GM18519 (cell line): ENCODE measurements at regions not wholly inside any gene's neighbourhood (a gene's known extent, or its start where the extent isn't known, plus 50 kb on each side); places are given as distances from the start of the nearest gene placed in this dataset.

Experiments used
- ATAC-seq: cut with Tn5 transposase; IDR thresholded peaks from one replicate; pipeline ENCODE4 v1.9.1; 2021; ENCODE audit warnings: mild to moderate bottlenecking, moderate library complexity; ENCODE audit not compliant: unreplicated experiment, low FRiP score

DNA sequence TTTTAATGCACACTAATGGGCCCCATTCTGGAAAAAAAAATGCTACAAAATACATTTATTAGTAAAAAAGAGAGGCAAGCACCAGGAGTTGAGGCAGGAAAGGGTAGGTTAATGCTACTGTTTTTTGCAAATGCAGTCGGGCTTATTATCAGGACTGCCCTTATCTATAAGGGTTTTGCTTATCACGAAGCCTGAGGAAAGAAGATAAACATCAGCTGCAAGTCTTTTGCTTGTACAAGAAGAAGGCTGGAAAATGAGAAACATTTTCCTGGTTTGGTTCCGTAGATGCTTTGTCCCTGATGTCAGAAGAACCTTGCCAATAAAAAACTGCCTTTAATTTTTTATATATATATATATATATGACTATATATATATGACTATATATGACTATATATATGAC is 189.3 kb upstream of the VGLL2 start:
- no peak for ATAC-seq

DNA sequence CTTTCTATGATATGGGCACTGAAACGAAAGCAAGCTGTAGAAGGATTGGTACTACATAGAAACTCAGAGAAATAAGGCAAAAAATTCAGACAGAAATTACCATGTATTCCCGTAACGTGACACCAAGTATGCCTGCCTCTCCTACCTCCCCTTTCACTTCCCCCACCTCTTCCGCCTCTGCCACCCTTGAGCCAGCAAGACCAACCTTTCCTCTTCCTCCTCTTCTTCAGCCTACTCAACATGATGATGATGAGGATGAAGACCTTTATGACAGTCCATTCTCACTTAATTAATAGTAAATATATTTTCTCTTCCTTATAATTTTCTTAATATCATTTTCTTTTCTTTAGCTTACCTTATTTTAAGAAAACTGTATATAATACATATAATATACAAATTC is 188.1 kb upstream of the VGLL2 start:
- ATAC-seq = no peak

DNA sequence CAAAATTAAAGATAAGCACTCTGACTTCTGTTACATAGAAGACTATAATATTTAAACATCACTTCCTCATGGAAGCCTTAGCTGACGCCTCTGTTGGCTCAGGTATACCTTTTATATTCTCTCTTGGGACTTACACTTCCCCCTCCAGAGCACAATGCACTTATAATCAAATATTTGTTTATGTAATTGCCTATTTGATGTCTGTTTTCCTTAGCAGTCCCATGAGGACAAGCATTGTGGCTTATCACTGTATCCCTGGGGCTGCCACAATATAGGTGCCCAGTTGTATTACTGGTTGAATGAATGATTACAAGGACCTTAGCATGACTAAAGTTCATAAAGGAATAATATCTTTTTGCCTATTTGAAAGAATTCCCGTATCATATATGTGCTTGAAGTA is 186.7 kb upstream of the VGLL2 start:
- no peak for ATAC-seq

DNA sequence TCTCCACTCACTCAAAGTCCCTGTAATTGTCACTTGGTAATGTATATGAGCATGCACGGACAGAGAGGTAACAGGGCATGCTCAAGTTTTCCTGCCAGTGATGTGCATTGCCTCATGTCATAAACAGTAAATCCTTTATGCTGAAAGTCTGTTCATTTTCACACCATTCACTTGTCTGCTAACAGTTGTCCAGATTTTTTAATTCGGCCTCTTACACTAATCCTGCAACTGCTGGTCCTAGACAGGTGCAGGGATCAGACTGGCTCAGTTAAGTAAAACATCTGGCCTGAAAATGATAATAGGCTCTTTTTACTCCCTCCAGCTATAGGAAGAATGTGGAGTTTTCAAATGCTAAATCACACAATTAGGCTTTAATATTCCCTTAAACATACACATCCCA is 185.4 kb upstream of the VGLL2 start:
- no peak for ATAC-seq

GRCh38 chr6:117089604-117090003 is 175.8 kb upstream of the VGLL2 start:
- no peak for ATAC-seq

- no peak for ATAC-seq
Measured at GRCh38 chr6:117110146-117110545, 155.2 kb upstream of the VGLL2 start.

GRCh38 chr6:117110737-117111136 is 154.6 kb upstream of the VGLL2 start:
- no peak for ATAC-seq

- no peak for ATAC-seq
Measured at GRCh38 chr6:117117652-117118051, 147.7 kb upstream of the VGLL2 start.

DNA sequence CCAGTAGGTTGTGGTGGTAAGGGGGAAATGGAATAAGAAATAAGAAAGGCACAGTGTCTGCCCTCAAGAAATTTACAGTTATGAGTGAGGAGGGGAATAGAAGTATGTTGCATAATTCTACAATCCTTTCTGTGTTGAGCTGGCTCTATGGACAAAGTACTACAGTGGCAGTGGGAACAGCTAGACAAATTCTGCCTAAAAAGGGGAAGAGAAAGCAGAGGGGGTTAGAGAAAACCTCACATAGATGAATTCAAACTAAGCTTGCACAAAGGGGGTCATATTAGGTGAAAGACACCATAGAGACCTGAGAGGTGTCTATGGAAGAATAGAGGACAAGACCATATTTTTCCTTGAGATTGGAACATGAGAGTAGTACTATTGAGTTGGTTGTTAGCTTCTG is 146.9 kb upstream of the VGLL2 start:
- no peak for ATAC-seq

GRCh38 chr6:117126213-117126612 is 139.1 kb upstream of the VGLL2 start:
- no peak for ATAC-seq

DNA sequence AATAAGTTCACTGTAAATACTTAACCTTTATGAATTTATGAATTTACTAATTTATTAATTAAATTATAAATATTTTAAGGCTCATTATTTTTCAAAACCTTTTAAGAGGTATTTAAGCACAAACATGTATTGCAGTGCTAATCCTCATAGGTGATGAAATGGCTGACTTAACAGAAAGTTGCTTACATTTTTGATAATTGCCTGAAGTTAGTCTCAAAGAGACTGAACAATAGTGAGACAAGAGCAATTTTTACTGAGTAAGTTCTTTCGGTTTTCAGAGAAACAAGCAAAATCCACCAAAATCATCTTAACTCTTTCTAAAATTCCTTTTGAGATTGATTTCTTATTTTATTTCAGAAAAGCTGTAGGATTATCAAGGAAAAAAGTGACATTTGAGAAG is 137.3 kb upstream of the VGLL2 start:
- no peak for ATAC-seq

GRCh38 chr6:117130125-117130524 is 135.2 kb upstream of the VGLL2 start:
- no peak for ATAC-seq

DNA sequence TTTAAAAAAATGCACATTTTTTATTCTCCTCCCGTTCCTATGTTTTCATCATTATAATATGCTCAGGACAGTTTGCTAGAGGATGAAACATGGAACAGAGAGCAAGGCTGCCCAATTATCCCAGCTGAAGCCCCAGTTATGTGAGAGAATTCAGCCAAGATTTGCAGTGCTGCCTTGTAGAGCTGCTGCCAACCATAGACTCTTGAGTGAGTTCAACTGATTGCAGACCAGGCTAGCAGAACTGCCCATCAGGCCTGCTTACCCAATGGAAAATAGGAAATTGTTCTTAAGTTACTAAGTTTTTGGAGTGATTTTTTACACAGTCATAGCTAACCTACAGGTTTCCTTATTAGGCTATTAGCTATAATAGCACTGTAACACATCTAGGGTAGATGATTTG is 128.7 kb upstream of the VGLL2 start:
- no peak for ATAC-seq

DNA sequence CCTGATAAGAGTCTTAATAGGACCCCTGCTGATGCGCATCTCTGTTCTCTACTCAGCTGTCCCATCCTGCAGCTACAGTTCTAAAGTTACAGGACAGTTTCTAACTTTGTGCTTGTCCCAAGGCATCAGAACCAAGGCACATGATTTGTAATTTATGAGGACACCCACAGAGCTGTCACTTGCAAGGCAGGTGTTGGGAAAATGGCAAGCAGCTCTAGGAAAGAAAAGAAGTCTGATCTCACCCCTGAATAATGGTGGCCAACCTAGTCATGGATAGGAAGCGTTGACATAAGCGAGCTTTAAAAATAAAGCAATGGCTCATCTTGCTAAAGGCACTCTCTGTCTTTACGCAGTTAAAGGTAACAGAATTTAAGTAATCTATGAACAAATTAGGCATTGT is 127.6 kb upstream of the VGLL2 start:
- ATAC-seq = no peak

- no peak for ATAC-seq
Measured at GRCh38 chr6:117138425-117138824, 126.9 kb upstream of the VGLL2 start.

GRCh38 chr6:117138920-117139319 is 126.4 kb upstream of the VGLL2 start:
- no peak for ATAC-seq

GRCh38 chr6:117142142-117142541 is 123.2 kb upstream of the VGLL2 start:
- no peak for ATAC-seq

DNA sequence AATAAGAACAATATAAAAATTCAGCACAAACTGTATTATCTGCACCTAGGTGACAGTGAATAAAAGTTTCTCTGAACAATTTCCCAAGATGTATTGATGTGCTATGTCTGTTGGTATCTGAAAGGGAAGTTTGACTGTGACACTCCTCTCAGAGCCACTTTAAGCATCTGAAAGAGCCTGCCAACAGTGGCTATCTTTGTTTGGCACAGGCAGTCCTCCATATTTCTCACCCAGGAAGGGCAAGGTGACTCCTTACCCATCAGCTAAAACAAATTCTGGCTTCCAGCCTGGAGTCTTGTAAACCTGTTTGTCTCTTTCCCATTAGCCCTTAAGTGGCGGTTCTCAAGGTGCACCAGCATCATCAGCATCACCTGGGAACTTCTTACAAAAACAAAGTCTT is 122.4 kb upstream of the VGLL2 start:
- no peak for ATAC-seq

GRCh38 chr6:117143647-117144046 is 121.7 kb upstream of the VGLL2 start:
- no peak for ATAC-seq

DNA sequence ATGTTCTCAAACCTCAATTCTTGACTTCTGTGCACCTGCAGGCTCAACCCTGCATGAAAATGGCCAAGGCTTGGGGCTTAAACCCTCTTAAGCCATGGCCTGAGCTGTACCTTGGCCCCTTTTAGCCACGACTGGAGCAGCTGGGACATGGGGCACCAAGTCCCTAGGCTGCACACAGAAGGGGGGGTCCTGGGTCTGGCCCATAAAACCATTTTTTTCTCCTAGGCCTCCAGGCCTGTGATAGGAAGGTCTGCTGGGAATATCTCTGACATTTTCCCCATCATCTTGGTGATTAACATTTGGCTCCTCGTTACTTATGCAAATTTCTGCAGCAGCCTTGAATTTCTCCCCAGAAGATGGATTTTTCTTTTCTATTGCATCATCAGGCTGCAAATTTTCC is 119.4 kb upstream of the VGLL2 start:
- no peak for ATAC-seq

- ATAC-seq = no peak
Measured at GRCh38 chr6:117149324-117149723, 116.0 kb upstream of the VGLL2 start.

GRCh38 chr6:117156741-117157140 is 108.6 kb upstream of the VGLL2 start:
- no peak for ATAC-seq

DNA sequence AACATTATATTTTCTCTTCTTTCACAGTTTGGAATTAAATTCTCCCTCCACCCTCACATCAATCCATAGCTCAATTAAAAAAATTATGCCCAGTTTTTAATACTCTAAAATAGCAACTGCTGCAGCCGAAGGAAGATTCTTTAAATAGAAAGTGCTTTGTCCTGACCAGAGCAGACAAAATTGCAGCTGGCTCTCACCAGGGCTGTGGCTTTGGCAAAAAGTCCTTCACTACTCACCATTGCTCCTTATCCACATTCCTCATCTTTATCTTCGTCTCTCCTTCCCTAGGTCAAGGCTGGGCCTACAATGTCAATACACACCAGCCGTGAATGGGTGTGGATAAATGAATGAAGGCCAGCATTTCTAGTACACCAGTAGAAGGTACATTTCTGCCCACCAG is 107.9 kb upstream of the VGLL2 start:
- ATAC-seq = no peak
